ENCODE measurements at regions not wholly inside any gene's neighbourhood (a gene's known extent, or its start where the extent isn't known, plus 50 kb on each side); places are given as distances from the start of the nearest gene placed in this dataset.

GRCh38 chr2:154978710-154979109 lies 280.2 kb downstream of the KCNJ3 start (continued):
- TF ChIP-seq ZSCAN18 (CRISPR knock-in tag; IDR thresholded peaks at IDR 0.05) (no peak), ZNF512 (CRISPR knock-in tag; IDR thresholded peaks at IDR 0.05; ENCODE audit: borderline replicate concordance) (no peak), ZNF671 (CRISPR knock-in tag; IDR thresholded peaks at IDR 0.05) (no peak), TP53 (CRISPR knock-in tag; IDR thresholded peaks at IDR 0.05) (no peak)

- no peaks in the 10 kb centered on the region for H3K4me1 Mint-ChIP-seq
- peaks cover 6% of the 10 kb centered on the region; the same call in 1 of the 2 replicates for H3K9me3 Mint-ChIP-seq
- ChIA-PET CTCF (no interaction called here), POLR2A (no interaction called here)
- TF ChIP-seq EMX1 (CRISPR knock-in tag; IDR thresholded peaks at IDR 0.05) (no peak), ZNF232 (CRISPR knock-in tag; IDR thresholded peaks at IDR 0.05) (no peak), MXD4 (CRISPR knock-in tag; IDR thresholded peaks at IDR 0.05; ENCODE audit: borderline replicate concordance) (no peak), PRRX2 (CRISPR knock-in tag; IDR thresholded peaks at IDR 0.05) (no peak), ESRRA (CRISPR knock-in tag; IDR thresholded peaks at IDR 0.05; ENCODE audit: borderline replicate concordance) (no peak), STAT6 (CRISPR knock-in tag; conservative IDR thresholded peaks at IDR 0.05; ENCODE audit: low read depth) (no peak), FOXP4 (CRISPR knock-in tag; IDR thresholded peaks at IDR 0.05) (no peak), ZNF121 (CRISPR knock-in tag; IDR thresholded peaks at IDR 0.05) (no peak), ZNF281 (CRISPR knock-in tag; IDR thresholded peaks at IDR 0.05) (no peak), ZNF532 (CRISPR knock-in tag; IDR thresholded peaks at IDR 0.05; ENCODE audit: borderline replicate concordance) (no peak), ZNF512 (CRISPR knock-in tag; IDR thresholded peaks at IDR 0.05; ENCODE audit: borderline replicate concordance) (no peak)
- H3K27me3 Mint-ChIP-seq (ENCODE audit: low read depth), result no peaks in the 10 kb centered on the region
- H3K27ac Mint-ChIP-seq, result no peak overlapping the region
- no peaks in the 10 kb centered on the region for H3K36me3 Mint-ChIP-seq
- H3K4me3 Mint-ChIP-seq, result no peak overlapping the region
- DNase-seq (ENCODE audit: low spot score), result no peak
- no peak for ATAC-seq
Measured at GRCh38 chr2:154978244-154978643, 279.7 kb downstream of the KCNJ3 start.
